ENCODE measurements at regions not wholly inside any gene's neighbourhood (a gene's known extent, or its start where the extent isn't known, plus 50 kb on each side); places are given as distances from the start of the nearest gene placed in this dataset.
"Not testable (repeated sequence)": the region's sequence is repeated elsewhere in the genome, so short reads cannot be mapped to it uniquely, and the experiment has no call there.

DNA sequence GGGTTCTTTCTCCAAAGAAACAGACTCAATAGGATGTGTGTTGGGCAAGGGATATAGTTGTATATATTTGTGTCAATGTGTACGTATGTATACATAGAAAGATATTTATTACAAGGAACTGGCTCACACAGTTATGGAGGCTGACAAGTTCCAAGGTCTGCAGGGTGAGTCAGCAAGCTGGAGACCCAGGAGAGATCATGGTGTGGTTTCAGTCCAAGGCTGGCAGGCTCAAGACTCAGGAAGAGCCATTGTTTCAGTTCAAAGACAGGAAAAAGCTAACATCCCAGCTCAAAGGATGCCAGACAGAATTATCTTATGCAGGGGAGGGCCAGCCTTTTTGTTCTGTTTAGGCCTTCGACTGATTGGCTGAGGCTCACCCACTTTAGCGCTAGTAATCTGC is 89.9 kb upstream of the RALGAPA2 start:
- DNase-seq, result peak; percentile 54
- H3K36me3 ChIP-seq, result no peaks in the 10 kb centered on the region
- H3K4me3 ChIP-seq, result no peak overlapping the region
- no peaks in the 10 kb centered on the region for H3K9me3 ChIP-seq
- H3K27me3 ChIP-seq, result no peaks in the 10 kb centered on the region

DNA sequence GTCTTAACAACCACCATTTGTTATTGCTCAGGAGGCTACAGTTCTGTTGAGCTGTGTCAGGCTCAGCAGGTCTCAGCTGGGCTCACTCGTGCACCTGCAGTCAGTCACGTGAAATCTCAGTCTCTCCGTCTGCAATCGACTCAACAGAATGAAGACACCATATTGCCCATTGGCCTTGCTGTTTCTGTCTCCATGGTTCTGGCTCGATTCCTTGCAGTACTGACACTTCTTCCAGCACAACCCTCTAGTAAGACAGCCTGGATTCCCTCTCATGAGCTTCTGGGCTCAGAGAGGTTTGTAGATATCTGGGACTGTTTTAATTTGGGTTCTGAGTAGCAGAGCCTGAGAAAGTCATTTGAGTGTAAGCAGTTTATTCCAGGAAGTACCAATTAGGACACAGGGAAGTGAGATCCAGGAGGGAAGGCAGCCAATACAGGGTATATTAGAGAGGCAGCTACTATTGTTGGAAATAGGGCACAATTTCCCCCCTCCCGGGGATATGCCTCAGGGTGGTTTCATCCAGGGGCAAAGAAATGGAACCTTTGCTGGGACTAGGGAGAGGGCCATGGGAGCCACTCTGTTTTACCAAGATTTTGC is 87.4 kb upstream of the RALGAPA2 start:
- Histone ChIP-seq H3K4me3 (no peak overlapping the region), H3K36me3 (no peaks in the 10 kb centered on the region), H3K9me3 (no peaks in the 10 kb centered on the region), H3K27me3 (no peaks in the 10 kb centered on the region)
- no peak for DNase-seq

DNA sequence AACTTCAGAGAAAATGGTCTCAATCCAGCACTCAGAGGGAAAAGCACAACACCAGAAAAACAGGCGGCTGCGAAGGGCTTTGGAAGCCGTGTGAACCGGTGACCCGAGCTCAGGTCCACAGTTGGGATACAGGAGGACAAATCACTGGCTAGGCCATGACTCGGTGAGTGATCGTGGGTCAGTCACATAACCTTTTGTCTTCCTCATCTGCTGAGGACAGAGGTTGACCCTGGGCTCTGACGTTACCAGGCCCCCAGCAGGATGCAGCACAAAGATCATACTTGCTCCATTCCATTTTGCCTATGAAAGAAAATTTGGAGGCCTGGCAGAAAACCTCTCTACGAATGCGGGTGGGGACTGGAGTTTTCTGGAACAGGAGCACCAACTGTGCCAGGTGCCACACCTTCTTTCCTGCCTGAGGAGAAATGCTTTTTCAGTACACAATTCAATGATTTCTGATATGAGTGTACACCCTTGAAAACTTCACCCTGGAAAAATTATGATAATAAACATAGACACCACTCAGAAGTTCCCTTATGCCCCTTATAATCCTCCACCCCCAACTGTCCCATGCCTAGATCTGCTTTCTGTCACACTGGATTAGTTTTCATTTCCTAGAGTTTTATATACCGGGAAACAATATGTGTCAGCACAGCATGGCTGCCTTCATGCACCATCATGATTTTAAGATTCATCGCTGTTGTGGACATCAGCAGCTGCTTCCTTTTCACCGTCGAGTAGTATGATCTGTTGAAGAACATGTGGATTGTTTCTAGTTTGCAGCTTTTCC is 85.3 kb upstream of the RALGAPA2 start:
- H3K36me3 ChIP-seq, result no peaks in the 10 kb centered on the region
- DNase-seq, result no peak
- no peaks in the 10 kb centered on the region for H3K9me3 ChIP-seq
- H3K4me3 ChIP-seq, result no peak overlapping the region
- no peaks in the 10 kb centered on the region for H3K27me3 ChIP-seq

DNA sequence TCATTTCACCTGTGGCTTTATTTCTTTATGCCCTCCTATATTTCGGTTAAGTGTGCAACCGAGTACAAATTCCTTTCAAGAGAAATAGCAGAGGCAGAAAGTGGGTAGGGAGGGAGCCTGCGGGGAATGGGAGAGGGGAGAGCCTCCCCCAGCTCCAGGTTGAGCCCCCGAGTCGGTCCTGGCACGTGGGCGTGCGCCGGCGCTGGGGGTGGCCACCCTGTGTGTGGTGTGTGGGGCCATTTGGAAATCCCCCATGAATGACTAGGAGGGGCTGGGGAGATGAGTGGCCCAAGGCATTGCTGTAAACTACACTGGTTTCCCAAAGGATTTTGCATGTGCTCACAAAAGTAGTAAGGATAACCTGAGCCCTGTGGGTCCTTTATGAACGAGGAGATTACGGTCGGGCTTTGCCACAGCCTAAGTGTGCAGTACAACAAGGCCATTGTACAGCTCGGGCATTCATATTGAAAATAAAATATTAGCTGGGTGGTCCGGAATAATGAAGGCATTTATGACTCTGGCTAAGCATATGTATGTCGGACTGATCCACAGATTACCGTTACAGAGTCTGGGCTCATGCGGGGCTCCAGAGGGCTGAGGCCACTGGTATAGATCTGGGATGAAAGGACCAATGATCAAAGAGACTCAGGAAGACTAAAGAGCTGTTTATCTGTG is 84.5 kb upstream of the RALGAPA2 start:
- DNase-seq, result no peak

DNA sequence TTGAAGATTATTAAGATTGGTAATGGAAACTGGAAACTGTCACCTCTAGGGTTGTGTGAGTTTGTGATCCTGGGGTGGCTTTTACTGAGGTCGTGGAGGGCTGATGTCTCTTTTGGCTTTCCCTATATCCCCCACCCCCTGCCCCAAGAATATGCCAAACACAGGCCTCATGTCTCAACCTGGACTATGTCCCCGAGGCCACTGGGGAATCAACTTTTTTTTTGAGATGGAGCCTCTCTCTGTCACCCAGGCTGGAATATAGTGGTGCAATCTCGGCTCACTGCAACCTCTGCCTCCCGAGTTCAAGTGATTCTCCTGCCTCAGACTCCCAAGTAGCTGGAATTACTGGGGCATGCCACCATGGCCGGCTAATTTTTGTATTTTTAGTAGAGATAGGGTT is 83.3 kb upstream of the RALGAPA2 start:
- H3K27me3 ChIP-seq, result no peaks in the 10 kb centered on the region
- DNase-seq, result no peak
- H3K9me3 ChIP-seq, result no peaks in the 10 kb centered on the region
- no peaks in the 10 kb centered on the region for H3K36me3 ChIP-seq
- H3K4me3 ChIP-seq, result no peak overlapping the region

More for the DNA sequence above, 84.5 kb upstream of the RALGAPA2 start:
- H3K9me3 ChIP-seq, result no peaks in the 10 kb centered on the region
- H3K36me3 ChIP-seq, result no peaks in the 10 kb centered on the region
- H3K27me3 ChIP-seq, result no peaks in the 10 kb centered on the region
- H3K4me3 ChIP-seq, result no peak overlapping the region

DNA sequence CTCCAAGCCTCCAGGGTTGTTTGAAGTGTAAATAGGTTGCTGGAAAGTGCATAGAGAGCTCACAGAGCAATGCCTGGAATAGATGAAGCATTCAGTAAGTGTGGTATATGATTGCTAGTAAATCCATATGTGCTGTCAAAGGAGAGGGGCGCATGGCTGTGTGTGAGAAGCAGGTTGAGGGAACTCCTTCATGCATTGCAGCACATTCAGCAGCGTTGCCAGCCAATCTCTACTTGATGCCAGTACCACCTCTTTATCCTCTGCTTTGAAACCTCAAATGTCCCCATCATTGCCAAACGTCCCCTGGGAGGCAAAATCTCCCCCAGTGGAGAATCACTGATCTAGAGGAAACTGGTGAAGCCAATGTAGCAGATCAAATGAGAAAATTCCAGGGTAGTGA is 82.7 kb upstream of the RALGAPA2 start:
- Histone ChIP-seq H3K9me3 (no peaks in the 10 kb centered on the region), H3K36me3 (no peaks in the 10 kb centered on the region)
- DNase-seq, result no peak

DNA sequence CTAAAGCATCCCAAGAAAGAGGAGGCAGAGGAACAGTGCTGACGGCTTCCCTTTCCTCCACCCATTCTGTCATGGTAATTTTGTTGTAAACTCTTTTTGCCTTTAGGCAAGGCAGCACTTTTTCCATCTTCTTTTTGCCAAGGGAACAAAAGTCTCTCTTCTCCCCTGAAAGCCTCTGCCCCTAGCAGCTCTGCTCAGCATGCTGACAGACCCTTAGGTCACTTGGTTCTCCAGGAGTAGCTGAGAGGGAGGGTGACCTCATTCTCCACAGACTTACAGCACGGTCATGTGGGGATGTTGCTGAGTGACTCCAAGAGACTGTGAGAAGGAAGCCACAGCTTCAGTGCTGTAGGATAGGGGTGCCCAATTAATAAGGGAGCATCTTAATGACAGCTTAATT is 81.1 kb upstream of the RALGAPA2 start:
- Histone ChIP-seq H3K9me3 (no peaks in the 10 kb centered on the region), H3K27me3 (no peaks in the 10 kb centered on the region), H3K36me3 (no peaks in the 10 kb centered on the region), H3K4me3 (no peak overlapping the region)
- no peak for DNase-seq

More for the DNA sequence above, 82.7 kb upstream of the RALGAPA2 start:
- no peaks in the 10 kb centered on the region for H3K27me3 ChIP-seq
- no peak overlapping the region for H3K4me3 ChIP-seq

GRCh38 chr20:20791664-20792568 is 79.5 kb upstream of the RALGAPA2 start:
- Histone ChIP-seq H3K4me3 (no peak overlapping the region), H3K36me3 (no peaks in the 10 kb centered on the region), H3K9me3 (no peaks in the 10 kb centered on the region), H3K27me3 (no peaks in the 10 kb centered on the region)
- DNase-seq, result no peak

- Histone ChIP-seq H3K36me3 (no peaks in the 10 kb centered on the region), H3K27me3 (no peaks in the 10 kb centered on the region), H3K9me3 (no peaks in the 10 kb centered on the region), H3K4me3 (no peak overlapping the region)
- no peak for DNase-seq
These were observed 75.9 kb upstream of the RALGAPA2 start for GRCh38 chr20:20788308-20788707.

DNA sequence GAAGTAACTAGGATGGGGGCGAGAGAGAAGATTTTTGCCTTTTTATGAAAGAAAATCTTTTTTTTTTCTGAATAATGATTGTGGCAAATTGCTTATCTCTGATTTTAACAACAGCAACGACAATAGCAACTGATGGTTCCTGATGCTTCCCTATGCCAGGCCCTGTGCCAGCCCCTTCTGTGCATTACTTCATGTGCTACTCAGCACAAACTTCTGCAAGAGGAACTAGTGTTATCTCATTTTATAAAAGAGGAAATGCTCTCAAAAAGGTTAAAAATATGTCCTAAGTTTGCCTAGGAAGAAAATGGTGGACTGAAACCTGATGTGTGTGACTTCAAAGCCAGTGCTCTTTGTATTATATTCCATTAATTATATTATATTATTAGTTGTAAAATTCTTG is 74.0 kb upstream of the RALGAPA2 start:
- H3K27me3 ChIP-seq, result no peaks in the 10 kb centered on the region
- no peaks in the 10 kb centered on the region for H3K9me3 ChIP-seq
- DNase-seq, result no peak
- no peaks in the 10 kb centered on the region for H3K36me3 ChIP-seq
- no peak overlapping the region for H3K4me3 ChIP-seq

DNA sequence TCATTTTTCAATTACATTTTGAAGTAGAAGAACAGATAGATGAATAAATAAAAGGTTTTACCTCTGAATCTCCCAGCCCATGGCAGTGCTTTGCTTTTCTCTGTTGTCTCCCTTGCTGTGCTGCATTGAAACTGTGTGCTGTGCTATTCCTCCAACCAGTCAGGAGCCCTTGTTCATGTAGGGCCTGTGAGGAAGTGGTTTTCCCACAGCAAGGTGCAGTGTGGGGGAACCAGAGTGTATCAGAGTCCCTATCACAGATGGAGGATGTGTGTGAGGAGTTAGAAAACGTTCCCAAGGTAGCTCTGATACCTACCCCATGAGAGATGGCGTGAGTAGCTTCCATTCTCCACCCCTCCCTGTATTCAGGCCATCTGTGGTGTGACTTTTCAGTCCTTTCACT is 72.8 kb upstream of the RALGAPA2 start:
- no peak overlapping the region for H3K4me3 ChIP-seq
- no peak for DNase-seq
- H3K36me3 ChIP-seq, result no peaks in the 10 kb centered on the region
- H3K27me3 ChIP-seq, result no peaks in the 10 kb centered on the region
- no peaks in the 10 kb centered on the region for H3K9me3 ChIP-seq

DNA sequence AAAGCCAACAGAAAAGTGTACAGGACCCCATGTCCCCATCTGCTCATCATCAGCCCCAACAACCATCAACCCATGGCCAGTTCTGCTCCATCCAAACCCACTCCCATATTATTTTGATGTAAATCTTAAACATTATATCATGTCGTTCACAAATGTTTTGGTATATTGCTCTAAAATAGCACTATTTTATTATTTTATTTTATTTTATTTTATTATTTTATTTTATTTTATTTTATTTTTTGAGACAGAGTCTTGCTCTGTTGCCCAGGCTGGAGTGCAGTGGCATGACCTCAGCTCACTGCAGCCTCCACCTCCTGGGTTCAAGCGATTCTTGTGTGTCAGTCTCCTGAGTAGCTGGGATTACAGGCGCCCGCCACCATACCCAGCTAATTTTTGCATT is 72.0 kb upstream of the RALGAPA2 start:
- H3K4me3 ChIP-seq, H3K27me3 ChIP-seq, H3K9me3 ChIP-seq, H3K36me3 ChIP-seq, DNase-seq: not testable (repeated sequence)

DNA sequence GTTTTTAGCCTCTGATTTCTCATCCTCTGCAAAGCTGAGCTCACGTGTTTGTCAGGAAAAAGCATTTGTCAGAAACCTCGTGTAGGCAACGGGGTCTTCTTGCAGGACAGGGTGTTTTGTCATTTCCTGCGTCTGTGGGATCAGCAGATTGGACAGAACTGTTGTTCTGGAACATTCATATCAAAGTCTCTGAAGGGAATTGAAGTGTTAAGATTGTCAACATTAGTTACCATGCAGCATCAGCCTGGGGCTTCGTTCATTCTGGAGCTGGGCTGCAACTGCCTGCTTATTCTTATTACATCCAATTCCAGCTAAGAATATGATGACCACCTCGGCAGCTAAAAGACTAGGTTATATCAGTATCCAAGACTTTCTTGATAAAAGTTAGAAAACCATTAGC is 71.0 kb upstream of the RALGAPA2 start:
- Histone ChIP-seq H3K27me3 (no peaks in the 10 kb centered on the region), H3K4me3 (no peak overlapping the region), H3K36me3 (no peaks in the 10 kb centered on the region), H3K9me3 (no peaks in the 10 kb centered on the region)
- DNase-seq, result no peak

DNA sequence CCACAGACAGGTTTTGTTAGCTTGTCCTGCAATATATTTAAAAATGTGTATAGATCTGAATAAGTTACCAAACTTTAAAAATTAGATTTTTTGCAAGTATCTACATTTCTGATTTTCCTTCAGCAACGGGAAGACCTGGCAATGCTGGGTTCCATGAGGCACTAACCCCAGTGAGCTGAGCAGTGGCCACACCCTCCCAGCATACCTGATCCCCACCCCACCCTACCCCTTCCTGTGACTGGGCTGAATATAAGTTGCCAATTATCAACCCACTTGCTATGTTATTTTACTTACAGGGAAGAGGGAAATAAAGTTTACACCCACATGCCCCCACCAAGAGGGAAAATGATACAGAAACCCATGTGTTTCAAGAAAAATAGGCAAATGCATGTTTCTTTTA is 70.3 kb upstream of the RALGAPA2 start:
- no peak for DNase-seq
- H3K27me3 ChIP-seq, result no peaks in the 10 kb centered on the region
- H3K9me3 ChIP-seq, result no peaks in the 10 kb centered on the region
- no peak overlapping the region for H3K4me3 ChIP-seq
- no peaks in the 10 kb centered on the region for H3K36me3 ChIP-seq

GRCh38 chr20:20782231-20782630 is 69.8 kb upstream of the RALGAPA2 start:
- DNase-seq, result no peak
- no peaks in the 10 kb centered on the region for H3K9me3 ChIP-seq
- H3K36me3 ChIP-seq, result no peaks in the 10 kb centered on the region
- H3K4me3 ChIP-seq, result no peak overlapping the region
- H3K27me3 ChIP-seq, result no peaks in the 10 kb centered on the region

DNA sequence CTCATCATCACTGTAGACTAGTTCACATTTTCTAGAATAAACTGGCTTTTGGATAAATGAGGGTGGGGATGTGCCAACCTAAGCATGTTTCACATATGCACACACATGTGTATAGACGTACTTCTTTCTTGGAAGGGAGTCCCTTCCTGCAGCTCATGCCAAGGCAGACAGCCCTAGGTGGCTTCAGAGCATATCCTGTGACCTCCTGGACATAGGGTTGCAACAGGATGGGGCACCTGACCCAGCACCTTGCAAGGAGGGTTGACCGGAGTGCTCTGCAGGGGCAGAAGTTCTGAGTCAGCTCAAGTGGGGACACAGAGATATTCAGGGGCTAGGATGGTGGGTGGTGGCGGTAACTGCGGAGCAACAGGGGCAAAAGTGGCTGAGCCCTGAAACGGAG is 68.6 kb upstream of the RALGAPA2 start:
- H3K4me3 ChIP-seq, result no peak overlapping the region
- DNase-seq, result no peak
- H3K27me3 ChIP-seq, result no peaks in the 10 kb centered on the region
- no peaks in the 10 kb centered on the region for H3K9me3 ChIP-seq
- H3K36me3 ChIP-seq, result no peaks in the 10 kb centered on the region

Measured in MG63 (cell line).